K562 (cell line): ENCODE measurements at regions not wholly inside any gene's neighbourhood (a gene's known extent, or its start where the extent isn't known, plus 50 kb on each side); places are given as distances from the start of the nearest gene placed in this dataset.

Experiments
- MAZ ChIP-seq, 2 experiments: fragments of 450-650 bp in 1 of 2; sonication (generic) in 1 of 2; formaldehyde crosslinking; IDR thresholded peaks in 1 of 2; conservative IDR thresholded peaks in 1 of 2; 2 replicates each; pipeline versions ENCODE4 v1.4.0 to v1.5.0; 2020; ENCODE audit warnings: mild to moderate bottlenecking in 1 of 2, missing genetic modification reagents in 1 of 2
- MLLT1 ChIP-seq, 2 experiments: fragments of 450-650 bp; IDR thresholded peaks; 2 replicates each; pipeline ENCODE4 v1.6.1; 2016
- NFYB ChIP-seq: IDR thresholded peaks from 2 replicates; pipeline ENCODE4 v1.6.1; 2011; ENCODE audit warnings: mild to moderate bottlenecking, moderate library complexity; ENCODE audit not compliant: insufficient read length; ENCODE audit errors: extremely low read depth
- POLR2A ChIP-seq: fragments of 450-650 bp; conservative IDR thresholded peaks from 2 replicates; pipeline ENCODE4 v1.6.1; 2016
- TEAD4 ChIP-seq, 2 experiments: sonication (generic) in 1 of 2; formaldehyde crosslinking in 1 of 2; IDR thresholded peaks; 2 replicates each; pipeline versions ENCODE4 v1.6.1 to v1.8.0; 2012 to 2022; ENCODE audit warnings: borderline replicate concordance in 1 of 2, inconsistent platforms in 1 of 2, low read length in 1 of 2, mild to moderate bottlenecking in 1 of 2, missing genetic modification reagents in 1 of 2
- YY1 ChIP-seq, 3 experiments: IDR thresholded peaks; 2 replicates each; pipeline ENCODE4 v1.6.1; 2011; ENCODE audit warnings: low read length in 2 of 3, mild to moderate bottlenecking in 2 of 3, moderate library complexity in 2 of 3, borderline replicate concordance in 1 of 3, control low read depth in 1 of 3, low read depth in 1 of 3; ENCODE audit not compliant: insufficient read depth in 3 of 3, insufficient replicate concordance in 2 of 3, control insufficient read depth in 1 of 3, insufficient read length in 1 of 3; ENCODE audit errors: extremely low read depth in 1 of 3
- ZNF23 ChIP-seq: fragments of 250-450 bp; sonication (Bioruptor Pico); IDR thresholded peaks from 2 replicates; pipeline ENCODE4 v1.4.0; 2020; ENCODE audit warnings: mild to moderate bottlenecking
- ZNF778 ChIP-seq: fragments of 450-650 bp; formaldehyde crosslinking; IDR thresholded peaks from 2 replicates; pipeline ENCODE4 v1.4.0; 2020; ENCODE audit warnings: mild to moderate bottlenecking, moderate library complexity
- TF ChIP-seq, protein P1 (sequence below), 3 experiments: IDR thresholded peaks in 2 of 3; conservative IDR thresholded peaks in 1 of 3; 2 replicates each; pipeline ENCODE4 v1.5.1; 2011 to 2012; ENCODE audit warnings: low read length in 3 of 3, mild to moderate bottlenecking in 3 of 3, control low read depth in 2 of 3, improper control_type of control experiment in 1 of 3, inconsistent platforms in 1 of 3, low read depth in 1 of 3, mixed read lengths in 1 of 3, moderate library complexity in 1 of 3; ENCODE audit not compliant: insufficient read depth in 2 of 3

DNA sequence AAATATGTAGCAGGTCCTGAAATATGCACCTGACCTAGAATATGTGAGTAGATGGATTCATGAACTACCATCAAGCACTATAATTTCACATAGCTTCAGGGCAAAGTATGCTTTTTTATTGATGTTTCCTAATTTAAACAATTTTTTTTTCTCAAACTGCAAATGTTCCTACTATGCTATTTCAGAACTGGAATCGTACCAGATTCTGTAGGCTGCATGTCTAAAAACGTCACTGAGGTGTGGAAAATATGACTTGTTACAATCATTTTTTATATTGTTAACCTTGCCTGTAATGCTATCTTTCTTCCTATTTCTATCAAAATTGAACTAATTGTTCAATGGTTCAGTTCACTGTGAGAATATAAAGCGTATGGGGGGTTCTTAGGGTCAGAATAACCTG is 78.0 kb upstream of the RERGL start:
- TF ChIP-seq TEAD4 (IDR thresholded peaks at IDR 0.05; ENCODE audit: low read length) (no peak), TEAD4 (CRISPR knock-in tag; IDR thresholded peaks at IDR 0.05; ENCODE audit: borderline replicate concordance) (no peak), YY1 (IDR thresholded peaks at IDR 0.05; ENCODE audit: borderline replicate concordance in 1 of 3, control insufficient read depth in 1 of 3, extremely low read depth in 1 of 3, insufficient read depth in 3 of 3, insufficient read length in 1 of 3, insufficient replicate concordance in 2 of 3, low read depth in 1 of 3, low read length in 2 of 3) (no peak), ZNF23 (CRISPR knock-in tag) (no peak), MLLT1 (IDR thresholded peaks at IDR 0.05) (no peak), NFYB (no peak), POLR2A (no peak), ZNF778 (no peak), MAZ (CRISPR knock-in tag; conservative IDR thresholded peaks at IDR 0.05 in 1 of 2, IDR thresholded peaks at IDR 0.05 in 1 of 2) (no peak)
- TF ChIP-seq, protein P1, sequence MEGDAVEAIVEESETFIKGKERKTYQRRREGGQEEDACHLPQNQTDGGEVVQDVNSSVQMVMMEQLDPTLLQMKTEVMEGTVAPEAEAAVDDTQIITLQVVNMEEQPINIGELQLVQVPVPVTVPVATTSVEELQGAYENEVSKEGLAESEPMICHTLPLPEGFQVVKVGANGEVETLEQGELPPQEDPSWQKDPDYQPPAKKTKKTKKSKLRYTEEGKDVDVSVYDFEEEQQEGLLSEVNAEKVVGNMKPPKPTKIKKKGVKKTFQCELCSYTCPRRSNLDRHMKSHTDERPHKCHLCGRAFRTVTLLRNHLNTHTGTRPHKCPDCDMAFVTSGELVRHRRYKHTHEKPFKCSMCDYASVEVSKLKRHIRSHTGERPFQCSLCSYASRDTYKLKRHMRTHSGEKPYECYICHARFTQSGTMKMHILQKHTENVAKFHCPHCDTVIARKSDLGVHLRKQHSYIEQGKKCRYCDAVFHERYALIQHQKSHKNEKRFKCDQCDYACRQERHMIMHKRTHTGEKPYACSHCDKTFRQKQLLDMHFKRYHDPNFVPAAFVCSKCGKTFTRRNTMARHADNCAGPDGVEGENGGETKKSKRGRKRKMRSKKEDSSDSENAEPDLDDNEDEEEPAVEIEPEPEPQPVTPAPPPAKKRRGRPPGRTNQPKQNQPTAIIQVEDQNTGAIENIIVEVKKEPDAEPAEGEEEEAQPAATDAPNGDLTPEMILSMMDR (IDR thresholded peaks at IDR 0.05 in 2 of 3, conservative IDR thresholded peaks at IDR 0.05 in 1 of 3; ENCODE audit: insufficient read depth in 2 of 3, low read depth in 1 of 3, low read length in 3 of 3) = no peak
